NT2/D1 (cell line): ENCODE measurements at regions not wholly inside any gene's neighbourhood (a gene's known extent, or its start where the extent isn't known, plus 50 kb on each side); places are given as distances from the start of the nearest gene placed in this dataset.

Experiments
- SUZ12 ChIP-seq: IDR thresholded peaks from 2 replicates; pipeline ENCODE4 v1.6.1; 2011; ENCODE audit not compliant: insufficient read length, insufficient read depth; ENCODE audit errors: extremely low read depth
- YY1 ChIP-seq: IDR thresholded peaks from 2 replicates; pipeline ENCODE4 v1.6.1; 2011; ENCODE audit not compliant: insufficient read length, insufficient read depth
- ZNF274 ChIP-seq: IDR thresholded peaks from 2 replicates; pipeline ENCODE4 v1.6.1; 2011; ENCODE audit warnings: mild to moderate bottlenecking, low read depth, low read length

DNA sequence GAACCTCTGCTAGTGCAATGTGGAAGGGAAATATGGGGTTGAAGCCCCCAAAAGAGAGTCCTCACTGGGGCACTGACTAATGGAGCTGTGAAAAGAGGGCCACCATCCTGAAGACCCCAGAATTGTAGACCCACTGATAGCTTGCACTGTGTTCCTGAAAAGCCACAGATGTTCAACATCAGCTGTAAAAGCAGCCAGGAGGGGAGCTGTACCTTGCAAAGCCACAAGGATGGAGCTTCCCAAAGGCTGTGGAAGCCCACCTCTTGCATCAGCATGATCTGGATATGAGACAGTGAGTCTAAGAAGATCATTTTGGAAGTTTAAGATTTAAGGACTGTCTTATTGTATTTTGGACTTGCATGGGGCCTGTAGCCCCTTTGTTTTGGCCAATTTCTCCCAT is 125.8 kb upstream of the TGFBR2 start:
- TF ChIP-seq SUZ12 (no peak), ZNF274 (no peak), YY1 (no peak)
